Ishikawa (cell line): ENCODE measurements at regions not wholly inside any gene's neighbourhood (a gene's known extent, or its start where the extent isn't known, plus 50 kb on each side); places are given as distances from the start of the nearest gene placed in this dataset.

Source experiments
- CEBPB ChIP-seq: IDR thresholded peaks from 2 replicates; pipeline ENCODE4 v1.6.1; 2012
- EGR1 ChIP-seq: IDR thresholded peaks from 2 replicates; pipeline ENCODE4 v1.6.1; 2012
- EP300 ChIP-seq: IDR thresholded peaks from 2 replicates; pipeline ENCODE4 v1.6.1; 2012; ENCODE audit warnings: borderline replicate concordance
- TEAD4 ChIP-seq: IDR thresholded peaks from 2 replicates; pipeline ENCODE4 v1.6.1; 2012
- YY1 ChIP-seq: IDR thresholded peaks from 2 replicates; pipeline ENCODE4 v1.6.1; 2012; ENCODE audit warnings: low read depth
- TF ChIP-seq, protein P1 (sequence below): IDR thresholded peaks from 2 replicates; pipeline ENCODE4 v1.6.1; 2012; ENCODE audit warnings: low read depth, mild to moderate bottlenecking
- TF ChIP-seq, protein P2 (sequence below): IDR thresholded peaks from 2 replicates; pipeline ENCODE4 v1.6.1; 2012

DNA sequence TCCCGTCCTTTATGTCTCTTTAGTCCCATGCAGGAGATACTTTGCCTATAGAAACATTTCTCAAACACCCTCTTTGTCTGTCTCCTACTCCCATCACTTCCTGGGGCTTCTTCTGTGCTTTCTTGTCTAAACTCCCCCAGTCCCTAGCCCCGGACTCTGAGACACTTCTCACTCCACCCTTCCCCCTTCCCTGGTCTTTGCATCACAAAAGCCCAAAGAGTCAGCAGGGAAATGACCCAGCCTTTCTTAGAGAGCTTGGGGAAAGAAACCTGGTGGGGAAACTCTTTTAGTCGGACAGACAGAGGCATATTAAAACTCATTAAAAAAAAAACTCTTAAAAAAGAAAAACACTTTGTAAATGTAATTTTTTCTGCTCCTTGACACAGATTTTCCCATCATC lies 211.2 kb downstream of the TJP1 start:
- TF ChIP-seq EGR1 (no peak), EP300 (no peak), CEBPB (no peak), YY1 (no peak), TEAD4 (no peak)
- TF ChIP-seq, protein P1, sequence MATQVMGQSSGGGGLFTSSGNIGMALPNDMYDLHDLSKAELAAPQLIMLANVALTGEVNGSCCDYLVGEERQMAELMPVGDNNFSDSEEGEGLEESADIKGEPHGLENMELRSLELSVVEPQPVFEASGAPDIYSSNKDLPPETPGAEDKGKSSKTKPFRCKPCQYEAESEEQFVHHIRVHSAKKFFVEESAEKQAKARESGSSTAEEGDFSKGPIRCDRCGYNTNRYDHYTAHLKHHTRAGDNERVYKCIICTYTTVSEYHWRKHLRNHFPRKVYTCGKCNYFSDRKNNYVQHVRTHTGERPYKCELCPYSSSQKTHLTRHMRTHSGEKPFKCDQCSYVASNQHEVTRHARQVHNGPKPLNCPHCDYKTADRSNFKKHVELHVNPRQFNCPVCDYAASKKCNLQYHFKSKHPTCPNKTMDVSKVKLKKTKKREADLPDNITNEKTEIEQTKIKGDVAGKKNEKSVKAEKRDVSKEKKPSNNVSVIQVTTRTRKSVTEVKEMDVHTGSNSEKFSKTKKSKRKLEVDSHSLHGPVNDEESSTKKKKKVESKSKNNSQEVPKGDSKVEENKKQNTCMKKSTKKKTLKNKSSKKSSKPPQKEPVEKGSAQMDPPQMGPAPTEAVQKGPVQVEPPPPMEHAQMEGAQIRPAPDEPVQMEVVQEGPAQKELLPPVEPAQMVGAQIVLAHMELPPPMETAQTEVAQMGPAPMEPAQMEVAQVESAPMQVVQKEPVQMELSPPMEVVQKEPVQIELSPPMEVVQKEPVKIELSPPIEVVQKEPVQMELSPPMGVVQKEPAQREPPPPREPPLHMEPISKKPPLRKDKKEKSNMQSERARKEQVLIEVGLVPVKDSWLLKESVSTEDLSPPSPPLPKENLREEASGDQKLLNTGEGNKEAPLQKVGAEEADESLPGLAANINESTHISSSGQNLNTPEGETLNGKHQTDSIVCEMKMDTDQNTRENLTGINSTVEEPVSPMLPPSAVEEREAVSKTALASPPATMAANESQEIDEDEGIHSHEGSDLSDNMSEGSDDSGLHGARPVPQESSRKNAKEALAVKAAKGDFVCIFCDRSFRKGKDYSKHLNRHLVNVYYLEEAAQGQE, result no peak
- TF ChIP-seq, protein P2, sequence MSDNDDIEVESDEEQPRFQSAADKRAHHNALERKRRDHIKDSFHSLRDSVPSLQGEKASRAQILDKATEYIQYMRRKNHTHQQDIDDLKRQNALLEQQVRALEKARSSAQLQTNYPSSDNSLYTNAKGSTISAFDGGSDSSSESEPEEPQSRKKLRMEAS, result no peak
